Smooth muscle cell (in vitro differentiated cells): ENCODE measurements at regions not wholly inside any gene's neighbourhood (a gene's known extent, or its start where the extent isn't known, plus 50 kb on each side); places are given as distances from the start of the nearest gene placed in this dataset. TPM values are rescaled to one million over a fixed set of nuclear protein-coding genes. Genes with fewer than 3 reads are reported as not detected.
"Not testable (repeated sequence)": the region's sequence is repeated elsewhere in the genome, so short reads cannot be mapped to it uniquely, and the experiment has no call there.

Experiments
- DNase-seq: peaks from one replicate; lab custom pipeline; 2025; ENCODE audit not compliant: unreplicated experiment; lab: John Stamatoyannopoulos, UW
- H2AFZ ChIP-seq: fragments of 200-600 bp; sonication (generic); 2 replicates; pipeline ENCODE4 v1.6.0; 2016; ENCODE audit warnings: antibody characterized with exemption, low read depth, mild to moderate bottlenecking
- H3F3A ChIP-seq: fragments of 200-600 bp; sonication (generic); 2 replicates; pipeline ENCODE4 v1.6.0; 2017; ENCODE audit warnings: antibody characterized with exemption, low read depth
- H3K27ac ChIP-seq: fragments of 200-600 bp; sonication (generic); 2 replicates; pipeline ENCODE4 v1.5.1; 2016; ENCODE audit warnings: low read depth, mild to moderate bottlenecking
- H3K27me3 ChIP-seq: fragments of 200-600 bp; sonication (generic); 2 replicates; pipeline ENCODE4 v1.6.1; 2016; ENCODE audit warnings: low read depth, mild to moderate bottlenecking
- H3K36me3 ChIP-seq: fragments of 200-600 bp; sonication (generic); 2 replicates; pipeline ENCODE4 v1.5.1; 2016; ENCODE audit warnings: low read depth
- H3K4me1 ChIP-seq: fragments of 200-600 bp; sonication (generic); 2 replicates; pipeline ENCODE4 v1.5.1; 2016; ENCODE audit warnings: low read depth
- H3K4me2 ChIP-seq: fragments of 200-600 bp; sonication (generic); 2 replicates; pipeline ENCODE4 v1.6.0; 2016; ENCODE audit warnings: mild to moderate bottlenecking
- H3K4me3 ChIP-seq: fragments of 200-600 bp; sonication (generic); 2 replicates; pipeline ENCODE4 v1.5.1; 2016; ENCODE audit warnings: mild to moderate bottlenecking
- H3K79me2 ChIP-seq: fragments of 200-600 bp; sonication (generic); 2 replicates; pipeline ENCODE4 v1.6.0; 2016; ENCODE audit warnings: low read depth, mild to moderate bottlenecking
- H3K9ac ChIP-seq: fragments of 200-600 bp; sonication (generic); 2 replicates; pipeline ENCODE4 v1.6.0; 2016; ENCODE audit warnings: low read depth
- H3K9me3 ChIP-seq: fragments of 200-600 bp; sonication (generic); replicated peaks from 2 replicates; pipeline ENCODE4 v1.5.1; 2016; ENCODE audit warnings: low read depth
- H4K20me1 ChIP-seq: fragments of 200-600 bp; sonication (generic); 2 replicates; pipeline ENCODE4 v1.6.0; 2016; ENCODE audit warnings: low read depth
- WGBS: methylation state at CpG from one replicate; pipeline ENCODE4 v1.1.7; 2016; ENCODE audit warnings: low lambda C conversion rate; 5-methylcytosine and 5-hydroxymethylcytosine counted together
- small RNA-seq: library from RNA; depleted of rRNA; stranded (forward); fragments of <200 nt; gene quantifications from one replicate; pipeline ENCODE3, GENCODE V24; 2014
- TF ChIP-seq, protein P1 (sequence below): fragments of 200-600 bp; sonication (generic); IDR thresholded peaks from 2 replicates; pipeline ENCODE4 v1.5.1; 2017; ENCODE audit warnings: borderline replicate concordance, mild to moderate bottlenecking, antibody characterized with exemption; ENCODE audit not compliant: insufficient read depth, poor library complexity, severe bottlenecking

GRCh38 chr4:189870511-189871234 is 70.0 kb upstream of the FRG1 start:
- no peak for DNase-seq
- TF ChIP-seq, protein P1, sequence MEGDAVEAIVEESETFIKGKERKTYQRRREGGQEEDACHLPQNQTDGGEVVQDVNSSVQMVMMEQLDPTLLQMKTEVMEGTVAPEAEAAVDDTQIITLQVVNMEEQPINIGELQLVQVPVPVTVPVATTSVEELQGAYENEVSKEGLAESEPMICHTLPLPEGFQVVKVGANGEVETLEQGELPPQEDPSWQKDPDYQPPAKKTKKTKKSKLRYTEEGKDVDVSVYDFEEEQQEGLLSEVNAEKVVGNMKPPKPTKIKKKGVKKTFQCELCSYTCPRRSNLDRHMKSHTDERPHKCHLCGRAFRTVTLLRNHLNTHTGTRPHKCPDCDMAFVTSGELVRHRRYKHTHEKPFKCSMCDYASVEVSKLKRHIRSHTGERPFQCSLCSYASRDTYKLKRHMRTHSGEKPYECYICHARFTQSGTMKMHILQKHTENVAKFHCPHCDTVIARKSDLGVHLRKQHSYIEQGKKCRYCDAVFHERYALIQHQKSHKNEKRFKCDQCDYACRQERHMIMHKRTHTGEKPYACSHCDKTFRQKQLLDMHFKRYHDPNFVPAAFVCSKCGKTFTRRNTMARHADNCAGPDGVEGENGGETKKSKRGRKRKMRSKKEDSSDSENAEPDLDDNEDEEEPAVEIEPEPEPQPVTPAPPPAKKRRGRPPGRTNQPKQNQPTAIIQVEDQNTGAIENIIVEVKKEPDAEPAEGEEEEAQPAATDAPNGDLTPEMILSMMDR, result no peak
- no peak overlapping the region for H3K9ac ChIP-seq
- no peaks in the 10 kb centered on the region for H3K27me3 ChIP-seq
- H3K4me3 ChIP-seq, result no peak overlapping the region
- H3K36me3 ChIP-seq, result no peaks in the 10 kb centered on the region
- no peak overlapping the region for H2AFZ ChIP-seq
- no peak overlapping the region for H3K4me2 ChIP-seq
- H3K27ac ChIP-seq, result no peak overlapping the region
- no peaks in the 10 kb centered on the region for H3K79me2 ChIP-seq
- 89% methylated on average over 9 of the region's 9 CpGs for WGBS
- H3K9me3 ChIP-seq, result no peaks in the 10 kb centered on the region
- H3K4me1 ChIP-seq, result no peaks in the 10 kb centered on the region
- H4K20me1 ChIP-seq, result no peaks in the 10 kb centered on the region
- H3F3A ChIP-seq, result no peaks in the 10 kb centered on the region

DNA sequence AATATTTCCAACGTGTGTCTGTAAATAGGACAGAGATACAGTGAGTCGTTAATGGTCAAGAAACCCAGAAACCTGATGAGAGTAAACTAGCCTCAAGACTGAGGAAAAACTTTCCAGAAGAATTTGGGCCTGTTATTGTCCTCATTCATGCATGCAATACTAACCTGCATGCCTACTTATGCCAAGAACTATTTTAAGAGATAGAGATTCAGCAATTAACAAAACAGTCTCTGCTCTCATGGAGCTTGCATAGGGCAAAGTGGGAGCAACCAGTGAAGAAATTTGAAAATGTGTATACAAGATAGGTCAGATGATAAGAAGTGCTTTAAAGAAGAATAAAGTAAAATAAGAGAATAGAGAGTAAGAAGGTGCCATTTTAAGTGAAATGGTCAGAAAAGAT is 66.1 kb upstream of the FRG1 start:
- DNase-seq, result no peak
- Histone ChIP-seq H3K27ac (no peak overlapping the region), H3K4me2 (no peak overlapping the region), H4K20me1 (no peaks in the 10 kb centered on the region), H3K9ac (no peak overlapping the region), H3K36me3 (no peaks in the 10 kb centered on the region), H3F3A (no peaks in the 10 kb centered on the region), H3K4me1 (no peaks in the 10 kb centered on the region), H3K9me3 (no peaks in the 10 kb centered on the region), H3K79me2 (no peaks in the 10 kb centered on the region), H3K27me3 (no peaks in the 10 kb centered on the region), H3K4me3 (no peak overlapping the region), H2AFZ (no peak overlapping the region)
- 78% methylated on average over 2 of the region's 2 CpGs for WGBS
- TF ChIP-seq, protein P1, result no peak

- not testable (repeated sequence) for H2AFZ ChIP-seq, H3K27me3 ChIP-seq, H4K20me1 ChIP-seq, H3K4me2 ChIP-seq, H3K36me3 ChIP-seq, H3K4me3 ChIP-seq, H3K79me2 ChIP-seq, H3K4me1 ChIP-seq, H3K9me3 ChIP-seq, H3K27ac ChIP-seq, H3K9ac ChIP-seq, DNase-seq, H3F3A ChIP-seq
- WGBS, result 90% methylated on average over 15 of the region's 15 CpGs
Measured at GRCh38 chr4:189881190-189881589, 59.5 kb upstream of the FRG1 start.

DNA sequence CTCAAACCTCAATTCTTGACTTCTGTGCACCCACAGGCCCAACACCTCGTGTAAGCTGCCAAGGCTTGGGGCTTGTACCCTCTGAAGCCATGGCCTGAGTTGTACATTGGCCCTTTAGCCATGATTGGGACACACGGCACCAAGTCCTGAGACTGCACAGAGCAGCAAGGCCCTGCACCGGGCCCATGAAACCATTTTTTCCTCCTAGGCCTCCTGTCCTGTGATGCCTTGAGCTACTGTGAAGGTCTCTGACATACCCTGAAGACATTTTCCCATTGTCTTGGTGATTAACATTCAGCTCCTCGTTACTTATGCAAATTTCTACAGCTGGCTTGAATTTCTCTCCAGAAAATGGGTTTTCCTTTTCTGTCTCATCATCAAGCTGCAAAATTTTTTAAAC is 52.3 kb upstream of the FRG1 start:
- not testable (repeated sequence) for H2AFZ ChIP-seq, H3K4me1 ChIP-seq, H3K27me3 ChIP-seq, H3K27ac ChIP-seq, H3K4me3 ChIP-seq, H3K79me2 ChIP-seq, DNase-seq, H3K36me3 ChIP-seq, H3F3A ChIP-seq, H3K9me3 ChIP-seq, H3K9ac ChIP-seq, H4K20me1 ChIP-seq, H3K4me2 ChIP-seq
- WGBS, result 66% methylated on average over 4 of the region's 4 CpGs

Small RNAs in the stretch of these regions (small RNA-seq; reads per million reads assigned to genes)
- gene RNU1-51P (not detected), gene RNU7-192P (0.08 reads per million)
